ENCODE measurements at regions not wholly inside any gene's neighbourhood (a gene's known extent, or its start where the extent isn't known, plus 50 kb on each side); places are given as distances from the start of the nearest gene placed in this dataset.

GRCh38 chr17:45687594-45687993, 96.5 kb upstream of the CRHR1 start:
- TF ChIP-seq POLR2A (IDR thresholded peaks at IDR 0.05; ENCODE audit: extremely low read depth, insufficient read length) (no peak), MYC (IDR thresholded peaks at IDR 0.05; ENCODE audit: low read depth, low read length) (no peak)
- TF ChIP-seq, protein P1, sequence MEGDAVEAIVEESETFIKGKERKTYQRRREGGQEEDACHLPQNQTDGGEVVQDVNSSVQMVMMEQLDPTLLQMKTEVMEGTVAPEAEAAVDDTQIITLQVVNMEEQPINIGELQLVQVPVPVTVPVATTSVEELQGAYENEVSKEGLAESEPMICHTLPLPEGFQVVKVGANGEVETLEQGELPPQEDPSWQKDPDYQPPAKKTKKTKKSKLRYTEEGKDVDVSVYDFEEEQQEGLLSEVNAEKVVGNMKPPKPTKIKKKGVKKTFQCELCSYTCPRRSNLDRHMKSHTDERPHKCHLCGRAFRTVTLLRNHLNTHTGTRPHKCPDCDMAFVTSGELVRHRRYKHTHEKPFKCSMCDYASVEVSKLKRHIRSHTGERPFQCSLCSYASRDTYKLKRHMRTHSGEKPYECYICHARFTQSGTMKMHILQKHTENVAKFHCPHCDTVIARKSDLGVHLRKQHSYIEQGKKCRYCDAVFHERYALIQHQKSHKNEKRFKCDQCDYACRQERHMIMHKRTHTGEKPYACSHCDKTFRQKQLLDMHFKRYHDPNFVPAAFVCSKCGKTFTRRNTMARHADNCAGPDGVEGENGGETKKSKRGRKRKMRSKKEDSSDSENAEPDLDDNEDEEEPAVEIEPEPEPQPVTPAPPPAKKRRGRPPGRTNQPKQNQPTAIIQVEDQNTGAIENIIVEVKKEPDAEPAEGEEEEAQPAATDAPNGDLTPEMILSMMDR (IDR thresholded peaks at IDR 0.05; ENCODE audit: low read depth, low read length): no peak
- no peak overlapping the region for H3K4me3 ChIP-seq (ENCODE audit: low read depth, low read length)
- no peak for DNase-seq (ENCODE audit: low read depth)

DNA sequence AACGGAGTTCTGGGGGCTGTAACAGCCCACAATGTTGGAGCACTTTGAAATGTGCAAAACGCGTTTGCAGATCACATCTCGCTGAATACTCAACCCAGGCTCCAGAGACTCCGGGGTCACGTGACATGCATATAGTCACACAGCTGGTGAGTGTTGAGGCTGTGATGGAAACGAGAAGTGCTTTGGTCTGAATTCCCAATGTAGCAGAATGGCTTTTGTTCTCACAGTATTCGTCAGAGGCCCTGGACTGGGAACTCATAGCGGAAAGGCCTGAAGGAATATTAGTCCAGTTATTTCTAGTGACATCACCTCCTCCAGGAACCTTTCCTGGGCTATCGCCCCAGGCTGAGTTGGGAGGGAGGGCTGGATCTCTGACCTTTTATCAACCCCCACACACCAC, 95.8 kb upstream of the CRHR1 start:
- DNase-seq (ENCODE audit: low read depth): no peak
- TF ChIP-seq MYC (IDR thresholded peaks at IDR 0.05; ENCODE audit: low read depth, low read length) (no peak), POLR2A (IDR thresholded peaks at IDR 0.05; ENCODE audit: extremely low read depth, insufficient read length) (no peak), MAX (IDR thresholded peaks at IDR 0.05; ENCODE audit: low read depth, low read length) (no peak)
- TF ChIP-seq, protein P1 (IDR thresholded peaks at IDR 0.05; ENCODE audit: low read depth, low read length): no peak
- H3K4me3 ChIP-seq (ENCODE audit: low read depth, low read length): no peak overlapping the region

- DNase-seq (ENCODE audit: low read depth): no peak
- no peak overlapping the region for H3K4me3 ChIP-seq (ENCODE audit: low read depth, low read length)
- TF ChIP-seq MYC (IDR thresholded peaks at IDR 0.05; ENCODE audit: low read depth, low read length) (no peak), POLR2A (IDR thresholded peaks at IDR 0.05; ENCODE audit: extremely low read depth, insufficient read length) (no peak)
- TF ChIP-seq, protein P1 (IDR thresholded peaks at IDR 0.05; ENCODE audit: low read depth, low read length): no peak
Observed at GRCh38 chr17:45688820-45689219, 95.3 kb upstream of the CRHR1 start.

DNA sequence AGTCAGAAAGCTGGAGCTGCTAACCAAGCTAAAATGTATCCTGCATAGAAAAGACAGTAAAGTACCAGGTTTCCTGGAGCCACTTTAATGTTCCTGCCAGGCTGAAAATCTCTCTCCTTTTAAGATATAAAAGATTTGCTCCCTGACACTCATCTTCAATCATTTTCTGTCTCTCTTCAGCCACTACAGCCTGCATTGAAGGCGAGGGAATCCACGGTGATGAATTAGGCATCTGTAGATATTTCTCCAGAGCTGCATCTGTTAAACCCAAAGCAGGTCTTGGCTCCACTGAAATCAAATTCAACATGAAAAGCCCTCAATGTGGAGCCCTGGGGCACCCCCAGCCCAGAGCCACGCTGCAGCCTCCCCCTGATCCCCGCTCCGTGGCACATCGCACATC, 94.7 kb upstream of the CRHR1 start:
- no peak overlapping the region for H3K4me3 ChIP-seq (ENCODE audit: low read depth, low read length)
- DNase-seq (ENCODE audit: low read depth): no peak
- no peak for TF ChIP-seq POLR2A (IDR thresholded peaks at IDR 0.05; ENCODE audit: extremely low read depth, insufficient read length)
- TF ChIP-seq MAX (IDR thresholded peaks at IDR 0.05; ENCODE audit: low read depth, low read length): no peak
- no peak for TF ChIP-seq MYC (IDR thresholded peaks at IDR 0.05; ENCODE audit: low read depth, low read length)
- TF ChIP-seq, protein P1 (IDR thresholded peaks at IDR 0.05; ENCODE audit: low read depth, low read length): no peak

- H3K4me3 ChIP-seq (ENCODE audit: low read depth, low read length): no peak overlapping the region
- DNase-seq (ENCODE audit: low read depth): no peak
- TF ChIP-seq POLR2A (IDR thresholded peaks at IDR 0.05; ENCODE audit: extremely low read depth, insufficient read length) (no peak), MYC (IDR thresholded peaks at IDR 0.05; ENCODE audit: low read depth, low read length) (no peak), MAX (IDR thresholded peaks at IDR 0.05; ENCODE audit: low read depth, low read length) (no peak)
- TF ChIP-seq, protein P1 (IDR thresholded peaks at IDR 0.05; ENCODE audit: low read depth, low read length): no peak
Observed at GRCh38 chr17:45690625-45691275, 93.4 kb upstream of the CRHR1 start.

- no peak overlapping the region for H3K4me3 ChIP-seq (ENCODE audit: low read depth, low read length)
- DNase-seq (ENCODE audit: low read depth): no peak
- TF ChIP-seq, protein P1 (IDR thresholded peaks at IDR 0.05; ENCODE audit: low read depth, low read length): no peak
- no peak for TF ChIP-seq MAX (IDR thresholded peaks at IDR 0.05; ENCODE audit: low read depth, low read length)
- no peak for TF ChIP-seq MYC (IDR thresholded peaks at IDR 0.05; ENCODE audit: low read depth, low read length)
- no peak for TF ChIP-seq POLR2A (IDR thresholded peaks at IDR 0.05; ENCODE audit: extremely low read depth, insufficient read length)
Observed at GRCh38 chr17:45692661-45693060, 91.5 kb upstream of the CRHR1 start.
